GM12892 (cell line): ENCODE measurements at regions not wholly inside any gene's neighbourhood (a gene's known extent, or its start where the extent isn't known, plus 50 kb on each side); places are given as distances from the start of the nearest gene placed in this dataset.

Source experiments
- DNase-seq: peaks from one replicate; pipeline ENCODE4 v3.0.0; 2011; ENCODE audit not compliant: insufficient read length
- FAIRE-seq: peaks from 2 replicates; lab custom pipeline; 2011; peaks lifted over from hg19 to GRCh38; lab: Jason Lieb, UNC
- POLR2A ChIP-seq: IDR thresholded peaks from 2 replicates; pipeline ENCODE4 v1.6.1; 2011; ENCODE audit warnings: low read depth, low read length, control low read depth
- POLR2AphosphoS5 ChIP-seq: IDR thresholded peaks from 2 replicates; pipeline ENCODE4 v1.6.1; 2011; ENCODE audit warnings: low read depth, low read length, control low read depth
- TAF1 ChIP-seq: IDR thresholded peaks from 2 replicates; pipeline ENCODE4 v1.6.1; 2011; ENCODE audit warnings: low read depth, mild to moderate bottlenecking, control low read depth, low read length, borderline replicate concordance

GRCh38 chr20:40771848-40772511 is 82.9 kb upstream of the MAFB start:
- TF ChIP-seq POLR2AphosphoS5 (no peak), TAF1 (no peak), POLR2A (no peak)
- FAIRE-seq: no peak
- DNase-seq: no peak

- FAIRE-seq: no peak
- DNase-seq: no peak
- TF ChIP-seq POLR2AphosphoS5 (no peak), TAF1 (no peak)
These were observed 84.3 kb upstream of the MAFB start for GRCh38 chr20:40773376-40773775.

DNA sequence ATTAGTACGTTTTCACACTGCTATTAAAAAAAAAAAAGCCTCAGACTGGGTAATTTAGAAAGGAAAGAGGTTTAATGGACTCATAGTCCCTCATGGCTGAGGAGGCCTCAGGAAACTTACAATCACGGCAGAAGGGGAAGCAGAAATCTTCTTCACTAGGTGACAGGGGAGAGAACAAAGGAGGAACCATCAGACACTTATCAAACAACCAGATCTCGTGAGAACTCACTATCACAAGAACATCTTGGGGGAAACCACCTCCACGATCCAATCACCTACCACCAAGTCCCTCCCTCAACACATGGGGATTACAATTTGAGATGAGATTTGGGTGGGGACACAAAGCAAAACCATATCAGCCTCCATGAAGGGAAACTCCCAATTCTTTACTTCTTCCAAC is 85.2 kb upstream of the MAFB start:
- DNase-seq: no peak
- FAIRE-seq: no peak
- TF ChIP-seq POLR2A: no peak
- TF ChIP-seq TAF1: no peak
- no peak for TF ChIP-seq POLR2AphosphoS5

- no peak for TF ChIP-seq TAF1
- no peak for TF ChIP-seq POLR2A
- no peak for TF ChIP-seq POLR2AphosphoS5
- DNase-seq (no peak), FAIRE-seq (no peak)
These were observed 86.6 kb upstream of the MAFB start for GRCh38 chr20:40775561-40776146.

- no peak for FAIRE-seq
- TF ChIP-seq POLR2AphosphoS5 (no peak), TAF1 (no peak), POLR2A (no peak)
These were observed 87.7 kb upstream of the MAFB start for GRCh38 chr20:40776466-40777457.

DNA sequence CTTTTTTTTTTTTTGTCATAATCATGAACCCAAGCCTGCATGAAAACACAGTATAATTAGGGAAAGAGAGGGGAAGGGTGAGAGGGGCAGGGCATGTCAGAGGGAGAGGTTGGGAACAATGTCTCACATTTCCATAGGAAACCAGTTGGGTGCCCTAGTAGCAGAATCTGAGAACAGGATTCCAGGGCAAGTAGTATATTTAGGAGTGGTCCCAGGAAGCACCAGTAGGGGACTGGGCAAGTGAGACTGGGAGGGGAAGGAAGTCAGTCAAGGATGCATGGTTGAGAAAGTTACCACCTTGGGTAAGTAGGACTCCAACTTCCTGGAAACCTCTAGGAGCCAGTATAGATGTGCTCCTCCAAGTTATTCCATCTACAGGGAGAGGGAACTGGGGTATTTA is 88.6 kb upstream of the MAFB start:
- FAIRE-seq (no peak), DNase-seq (no peak)
- no peak for TF ChIP-seq TAF1
- TF ChIP-seq POLR2A: no peak
- TF ChIP-seq POLR2AphosphoS5: no peak

More at GRCh38 chr20:40776466-40777457, 87.7 kb upstream of the MAFB start:
- DNase-seq: no peak

DNA sequence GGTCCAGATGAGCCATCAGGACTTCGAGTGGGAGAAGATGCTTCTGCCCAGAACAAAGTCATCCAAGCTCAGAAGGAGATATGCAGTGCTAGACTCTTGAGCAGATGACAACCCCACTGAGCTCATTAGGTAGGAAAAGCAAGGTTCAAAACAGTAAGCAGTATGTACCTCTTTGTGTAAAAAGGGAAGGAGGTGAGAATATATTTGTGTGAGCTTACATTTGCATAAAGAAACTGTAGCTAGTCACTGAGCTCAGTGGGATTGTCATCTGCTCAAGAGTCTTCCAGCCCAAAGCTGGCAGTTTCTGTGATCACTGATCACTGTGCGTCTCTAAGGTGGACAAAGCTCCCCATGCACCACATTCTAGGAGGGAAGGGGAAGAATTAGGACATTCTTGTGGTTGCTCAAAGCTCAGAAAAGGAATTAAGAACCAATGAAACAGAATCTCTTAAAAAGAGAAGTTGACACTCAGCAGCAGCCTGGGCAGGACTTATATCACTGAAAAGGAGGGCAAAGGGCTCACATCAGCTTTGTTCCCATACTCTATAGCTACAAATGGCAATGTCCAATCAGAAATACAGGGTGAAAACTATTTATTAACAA is 90.0 kb upstream of the MAFB start:
- FAIRE-seq (no peak), DNase-seq (no peak)
- no peak for TF ChIP-seq TAF1
- TF ChIP-seq POLR2AphosphoS5: no peak
- no peak for TF ChIP-seq POLR2A

DNA sequence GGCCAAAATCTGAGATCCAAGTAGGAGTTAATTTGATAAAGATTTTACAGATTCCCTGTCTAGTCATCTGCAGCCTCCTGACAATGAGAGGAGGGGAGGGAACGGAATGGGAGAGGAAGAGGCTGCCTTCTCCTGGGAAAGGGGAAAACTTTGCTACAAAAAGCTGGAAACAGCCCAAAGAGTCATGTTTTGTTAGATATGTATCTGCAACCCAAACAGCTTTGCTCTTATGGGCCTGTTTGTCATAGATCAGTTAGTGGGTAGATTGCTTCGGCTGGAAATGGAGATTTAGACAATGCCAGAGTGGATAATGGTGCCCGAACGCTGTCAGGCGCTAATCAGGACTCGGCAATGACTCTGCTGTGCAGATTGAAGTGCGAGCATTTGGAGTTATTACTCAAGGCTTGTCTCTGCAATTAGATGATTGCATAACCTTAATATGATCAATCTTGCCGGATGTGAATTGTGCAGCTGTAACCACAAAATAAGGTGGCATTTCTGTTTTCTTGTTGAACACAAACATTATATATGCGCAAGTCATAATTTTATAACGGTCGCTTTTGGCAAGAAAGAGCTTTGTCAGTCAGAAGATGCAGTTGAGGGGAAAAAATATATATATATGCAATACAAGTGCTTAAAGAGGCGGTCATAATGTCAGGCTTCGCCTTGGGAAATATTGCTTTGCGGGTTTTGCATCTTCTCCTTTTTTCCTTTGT is 92.4 kb upstream of the MAFB start:
- no peak for TF ChIP-seq POLR2AphosphoS5
- no peak for TF ChIP-seq POLR2A
- TF ChIP-seq TAF1: no peak
- FAIRE-seq (no peak), DNase-seq (no peak)

- no peak for TF ChIP-seq POLR2A
- no peak for TF ChIP-seq TAF1
- no peak for TF ChIP-seq POLR2AphosphoS5
- FAIRE-seq (no peak), DNase-seq (no peak)
These were observed 93.0 kb upstream of the MAFB start for GRCh38 chr20:40782043-40782368.

DNA sequence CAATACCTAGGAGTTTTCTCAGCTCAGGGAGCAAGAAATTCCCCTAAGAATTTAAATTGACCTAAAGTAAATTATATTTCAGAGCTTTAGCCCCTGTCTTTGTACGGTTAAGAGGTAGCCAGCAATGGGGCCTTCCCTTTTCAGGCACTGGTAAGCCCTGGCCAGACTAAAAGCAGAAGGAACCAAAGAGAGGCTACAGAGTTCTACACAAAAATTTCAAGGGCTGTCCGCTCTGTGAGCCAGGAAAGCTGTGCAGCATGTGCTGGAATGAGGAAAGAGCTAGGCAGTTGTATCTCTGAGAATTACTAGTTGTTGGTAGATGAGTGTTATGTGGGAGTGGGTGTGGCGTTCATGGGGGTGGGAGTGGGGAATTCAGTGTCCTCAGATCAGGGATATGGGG is 96.3 kb upstream of the MAFB start:
- FAIRE-seq (no peak), DNase-seq (no peak)
- TF ChIP-seq TAF1 (no peak), POLR2A (no peak), POLR2AphosphoS5 (no peak)
